Spleen (tissue), 11 donors: ENCODE measurements at regions not wholly inside any gene's neighbourhood (a gene's known extent, or its start where the extent isn't known, plus 50 kb on each side); places are given as distances from the start of the nearest gene placed in this dataset.

Source experiments
- DNase-seq: peaks from one replicate; pipeline ENCODE4 v3.0.0-alpha.2; 2020
- H3K27ac ChIP-seq, 8 donors: fragments of 200-600 bp; sonication (generic) in 7 of 8; 1 replicate in 4 of 8; 2 replicates in 4 of 8; pipeline versions ENCODE4 v1.5.0 to v1.8.0; 2016 to 2021; ENCODE audit warnings: inconsistent platforms in 4 of 8, mild to moderate bottlenecking in 4 of 8, moderate library complexity in 1 of 8
- H3K27me3 ChIP-seq, 7 donors: fragments of 200-600 bp; sonication (generic) in 6 of 7; replicated peaks in 1 of 7; 1 replicate in 4 of 7; 2 replicates in 3 of 7; pipeline versions ENCODE4 v1.5.0 to v1.8.0; 2016 to 2021; ENCODE audit warnings: inconsistent platforms in 3 of 7, mild to moderate bottlenecking in 1 of 7
- H3K36me3 ChIP-seq, 6 donors: fragments of 200-600 bp; sonication (generic) in 5 of 6; 1 replicate in 4 of 6; 2 replicates in 2 of 6; pipeline versions ENCODE4 v1.5.0 to v1.8.0; 2016 to 2021; ENCODE audit warnings: inconsistent platforms in 2 of 6
- H3K4me1 ChIP-seq, 6 donors: fragments of 200-600 bp; sonication (generic) in 5 of 6; 1 replicate in 3 of 6; 2 replicates in 3 of 6; pipeline versions ENCODE4 v1.5.0 to v1.8.0; 2016 to 2021; ENCODE audit warnings: inconsistent platforms in 3 of 6
- H3K4me3 ChIP-seq, 8 donors: fragments of 200-600 bp; sonication (generic) in 7 of 8; 1 replicate in 4 of 8; 2 replicates in 4 of 8; pipeline versions ENCODE4 v1.5.0 to v1.8.0; 2016 to 2021; ENCODE audit warnings: inconsistent platforms in 4 of 8, mild to moderate bottlenecking in 4 of 8, moderate library complexity in 2 of 8
- H3K9me3 ChIP-seq, 8 donors: fragments of 200-600 bp; sonication (generic) in 7 of 8; 1 replicate in 4 of 8; 2 replicates in 4 of 8; pipeline versions ENCODE4 v1.5.0 to v1.8.0; 2016 to 2021; ENCODE audit warnings: inconsistent platforms in 4 of 8
- POLR2A ChIP-seq, 3 donors: fragments of 450-650 bp; IDR thresholded peaks; one replicate each; pipeline ENCODE4 v1.5.1; 2017; ENCODE audit warnings: antibody characterized with exemption in 3 of 3, mild to moderate bottlenecking in 1 of 3
- POLR2AphosphoS5 ChIP-seq, 3 donors: sonication (generic); formaldehyde crosslinking; IDR thresholded peaks; one replicate each; pipeline ENCODE4 v1.5.1; 2017; ENCODE audit warnings: antibody characterized with exemption in 3 of 3
- WGBS, 5 donors: extraction: QIAGEN DNeasy Blood & Tissue Kit in 3 of 5; methylation state at CpG; one replicate each; pipeline versions ENCODE4 v1.1.5 to v1.1.7; 2013 to 2018; 5-methylcytosine and 5-hydroxymethylcytosine counted together
- intact Hi-C: fragments of 100-400 bp; cut with DNase I; formaldehyde crosslinking; loops from one replicate; pipeline ENCODE4 v1.15.0; 2023; ENCODE audit warnings: low total_unique reads
- TF ChIP-seq, protein P1 (sequence below), 11 experiments: fragments of 200-600 bp in 7 of 11; fragments of 450-650 bp in 4 of 11; sonication (generic) in 4 of 11; IDR thresholded peaks in 8 of 11; conservative IDR thresholded peaks in 3 of 11; 1 replicate in 7 of 11; 2 replicates in 4 of 11; pipeline versions ENCODE4 v1.4.0 to v1.8.0; 2016 to 2021; ENCODE audit warnings: antibody characterized with exemption in 11 of 11, inconsistent platforms in 4 of 11, mild to moderate bottlenecking in 1 of 11
- donor health status: healthy with polysubstance abuse.
- donor health status: DM: no; HTN: no; CAD: no; lungs with moderate emphysema.
- donor health status: DM: no; HTN: no; CAD: no.
- donor health status: Bipolar disorder and iron deficiency.
- donor health status: healthy.
- donor health status: DM: no; HTN: no; CAD: no.
- donor health status: DM: yes; HTN: yes; CAD: no.

DNA sequence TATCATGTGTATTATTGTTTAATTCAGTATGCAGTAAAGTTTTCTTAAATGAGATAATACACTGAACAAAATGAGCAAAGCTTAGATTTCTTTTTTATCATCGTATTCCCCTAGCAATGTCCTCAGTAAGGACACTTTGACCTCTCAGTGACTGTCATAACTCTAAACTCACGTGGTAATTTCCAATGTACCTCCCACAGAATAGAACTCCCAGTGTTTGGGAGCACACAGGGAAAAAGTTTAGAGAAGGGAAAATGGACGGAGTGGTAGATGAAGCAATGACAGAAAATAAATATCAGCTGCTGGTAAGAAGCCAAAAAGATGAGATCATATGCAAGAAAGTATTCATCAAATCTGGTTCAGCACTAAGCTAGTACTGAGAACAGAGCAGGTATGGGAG lies 758.6 kb upstream of the KCND2 start:
- no peaks in the 10 kb centered on the region for H3K4me1 ChIP-seq
- TF ChIP-seq, protein P1, sequence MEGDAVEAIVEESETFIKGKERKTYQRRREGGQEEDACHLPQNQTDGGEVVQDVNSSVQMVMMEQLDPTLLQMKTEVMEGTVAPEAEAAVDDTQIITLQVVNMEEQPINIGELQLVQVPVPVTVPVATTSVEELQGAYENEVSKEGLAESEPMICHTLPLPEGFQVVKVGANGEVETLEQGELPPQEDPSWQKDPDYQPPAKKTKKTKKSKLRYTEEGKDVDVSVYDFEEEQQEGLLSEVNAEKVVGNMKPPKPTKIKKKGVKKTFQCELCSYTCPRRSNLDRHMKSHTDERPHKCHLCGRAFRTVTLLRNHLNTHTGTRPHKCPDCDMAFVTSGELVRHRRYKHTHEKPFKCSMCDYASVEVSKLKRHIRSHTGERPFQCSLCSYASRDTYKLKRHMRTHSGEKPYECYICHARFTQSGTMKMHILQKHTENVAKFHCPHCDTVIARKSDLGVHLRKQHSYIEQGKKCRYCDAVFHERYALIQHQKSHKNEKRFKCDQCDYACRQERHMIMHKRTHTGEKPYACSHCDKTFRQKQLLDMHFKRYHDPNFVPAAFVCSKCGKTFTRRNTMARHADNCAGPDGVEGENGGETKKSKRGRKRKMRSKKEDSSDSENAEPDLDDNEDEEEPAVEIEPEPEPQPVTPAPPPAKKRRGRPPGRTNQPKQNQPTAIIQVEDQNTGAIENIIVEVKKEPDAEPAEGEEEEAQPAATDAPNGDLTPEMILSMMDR (IDR thresholded peaks at IDR 0.05 in 8 of 11, conservative IDR thresholded peaks at IDR 0.05 in 3 of 11), result no peak
- TF ChIP-seq POLR2A (IDR thresholded peaks at IDR 0.05), result no peak
- TF ChIP-seq POLR2AphosphoS5 (IDR thresholded peaks at IDR 0.05), result no peak
- 53 to 63% (median 60%) methylated on average over 3 of the region's 3 CpGs for WGBS, 5 donors

DNA sequence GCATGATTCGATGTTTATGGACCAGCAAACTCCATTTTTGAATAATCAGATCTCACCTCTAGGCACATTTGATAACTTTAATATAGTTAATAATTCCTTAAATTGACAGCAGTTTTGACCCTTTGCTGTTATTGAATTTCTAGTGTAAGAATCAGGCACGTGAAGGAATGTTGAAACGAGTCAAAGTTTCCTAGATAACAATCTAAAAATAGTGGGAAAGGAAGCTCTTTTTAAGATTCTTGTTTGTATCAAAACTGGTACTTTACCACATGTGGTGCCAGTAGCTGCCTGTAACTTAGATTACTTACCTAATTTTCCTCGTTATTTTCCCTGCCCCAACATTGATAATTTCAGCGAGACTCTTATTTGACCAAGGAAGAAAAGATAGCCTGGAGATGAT lies 757.8 kb upstream of the KCND2 start:
- no peak overlapping the region for H3K4me3 ChIP-seq
- no peak for TF ChIP-seq POLR2A (IDR thresholded peaks at IDR 0.05)
- TF ChIP-seq, protein P1 (IDR thresholded peaks at IDR 0.05 in 8 of 11, conservative IDR thresholded peaks at IDR 0.05 in 3 of 11), result no peak
- DNase-seq, result no peak
- WGBS, 5 donors, result 53 to 67% (median 55%) methylated on average over 5 of the region's 5 CpGs
- peaks cover 0 to 14% (median 3%) of the 10 kb centered on the region in 8 donors for H3K9me3 ChIP-seq
- no peaks in the 10 kb centered on the region for H3K36me3 ChIP-seq
- intact Hi-C loops, result no loop called here
- H3K27ac ChIP-seq, result no peak overlapping the region
- no peaks in the 10 kb centered on the region for H3K27me3 ChIP-seq
- H3K4me1 ChIP-seq, result no peaks in the 10 kb centered on the region

More for the DNA sequence above, 758.6 kb upstream of the KCND2 start:
- no peaks in the 10 kb centered on the region for H3K27me3 ChIP-seq
- intact Hi-C loops, result no loop called here
- no peaks in the 10 kb centered on the region for H3K36me3 ChIP-seq
- H3K9me3 ChIP-seq, result peaks cover 0 to 14% (median 1%) of the 10 kb centered on the region in 8 donors
- no peak overlapping the region for H3K4me3 ChIP-seq
- DNase-seq, result no peak
- H3K27ac ChIP-seq, result no peak overlapping the region

DNA sequence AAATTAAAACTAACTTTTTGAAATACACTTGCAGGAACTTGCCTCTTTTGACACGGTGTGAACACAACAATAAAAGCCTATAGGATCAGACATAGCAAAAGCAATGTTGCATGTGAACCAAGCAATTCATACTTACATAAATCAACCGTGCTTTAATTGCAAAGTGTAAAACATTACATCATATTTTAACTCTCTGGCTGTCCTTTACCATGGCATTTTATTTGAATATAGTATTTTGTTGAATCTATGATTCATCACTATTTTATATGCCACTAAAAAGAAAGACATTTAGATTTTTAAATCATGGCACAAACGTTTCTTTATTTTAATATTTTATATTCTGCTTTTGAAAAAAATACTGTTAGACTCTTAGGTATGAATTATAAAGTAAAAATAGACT lies 757.0 kb upstream of the KCND2 start:
- Histone ChIP-seq H3K36me3 (no peaks in the 10 kb centered on the region), H3K27me3 (no peaks in the 10 kb centered on the region), H3K27ac (no peak overlapping the region), H3K9me3 (peaks cover 0 to 14% (median 5%) of the 10 kb centered on the region in 8 donors), H3K4me3 (no peak overlapping the region), H3K4me1 (no peaks in the 10 kb centered on the region)
- intact Hi-C loops, result no loop called here
- 56 to 75% (median 63%) methylated on average over 3 of the region's 3 CpGs for WGBS, 5 donors
- no peak for TF ChIP-seq POLR2AphosphoS5 (IDR thresholded peaks at IDR 0.05)
- no peak for TF ChIP-seq POLR2A (IDR thresholded peaks at IDR 0.05)
- TF ChIP-seq, protein P1 (IDR thresholded peaks at IDR 0.05 in 8 of 11, conservative IDR thresholded peaks at IDR 0.05 in 3 of 11), result no peak
- no peak for DNase-seq

DNA sequence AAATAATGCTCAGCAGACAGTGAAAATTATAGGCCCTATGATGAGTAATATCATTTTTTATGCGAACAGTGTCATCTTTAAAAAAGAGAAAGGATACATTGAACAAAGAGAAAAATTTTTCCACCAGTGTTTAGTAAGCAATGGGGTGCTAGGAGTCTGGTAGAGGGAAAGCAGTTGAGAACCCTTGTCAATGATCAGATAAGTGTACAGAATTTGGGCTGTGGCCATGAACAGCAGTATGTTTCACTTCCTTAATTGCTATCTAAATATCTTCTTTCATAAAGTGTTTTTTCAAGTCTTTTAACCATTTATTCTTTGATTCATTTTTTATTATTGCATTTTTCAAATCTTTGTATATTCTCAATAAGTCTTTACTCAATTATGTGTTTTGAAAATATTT lies 750.7 kb upstream of the KCND2 start:
- Histone ChIP-seq H3K27ac (no peak overlapping the region), H3K9me3 (peaks cover 0 to 35% (median 23%) of the 10 kb centered on the region in 8 donors), H3K36me3 (no peaks in the 10 kb centered on the region), H3K4me3 (no peak overlapping the region), H3K4me1 (no peaks in the 10 kb centered on the region), H3K27me3 (no peaks in the 10 kb centered on the region)
- DNase-seq, result no peak
- WGBS, 5 donors, result 78 to 95% (median 91%) methylated on average over 1 of the region's 1 CpG
- TF ChIP-seq POLR2A (IDR thresholded peaks at IDR 0.05) (no peak), POLR2AphosphoS5 (IDR thresholded peaks at IDR 0.05) (no peak)
- TF ChIP-seq, protein P1 (IDR thresholded peaks at IDR 0.05 in 8 of 11, conservative IDR thresholded peaks at IDR 0.05 in 3 of 11), result no peak
- intact Hi-C loops, result no loop called here
